HL-60 (cell line): ENCODE measurements at regions not wholly inside any gene's neighbourhood (a gene's known extent, or its start where the extent isn't known, plus 50 kb on each side); places are given as distances from the start of the nearest gene placed in this dataset.

Experiments
- CTCF ChIP-seq: IDR thresholded peaks from one replicate; pipeline ENCODE4 v1.5.1; 2011; ENCODE audit warnings: low read length, control low read depth, inconsistent platforms; ENCODE audit not compliant: insufficient read depth
- POLR2AphosphoS5 ChIP-seq: IDR thresholded peaks from 2 replicates; pipeline ENCODE4 v1.6.1; 2012; ENCODE audit warnings: low read depth
- REST ChIP-seq: IDR thresholded peaks from 2 replicates; pipeline ENCODE4 v1.6.1; 2012; ENCODE audit warnings: low read depth; ENCODE audit not compliant: insufficient replicate concordance

DNA sequence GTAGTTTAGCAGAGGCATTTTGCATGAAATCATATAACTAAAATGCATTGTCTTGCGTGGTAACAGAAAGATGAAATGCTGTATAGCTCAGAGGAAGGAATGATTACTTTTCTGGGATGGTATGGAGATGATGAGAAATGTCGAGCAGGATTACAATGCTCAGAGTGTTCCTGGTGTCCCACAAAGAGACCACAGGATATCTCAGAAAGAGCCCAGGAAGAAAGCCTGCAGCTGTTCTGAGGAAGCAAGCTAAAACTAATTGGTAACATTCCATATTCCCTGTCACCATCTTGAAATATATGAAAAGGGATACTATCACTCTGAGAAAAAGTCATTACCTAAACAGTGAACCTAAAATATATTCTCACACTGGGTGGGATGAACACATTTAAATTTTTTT is 233.1 kb downstream of the POU4F1 start:
- no peak for TF ChIP-seq CTCF
- no peak for TF ChIP-seq POLR2AphosphoS5
- TF ChIP-seq REST, result no peak
